Small intestine (tissue), 7 donors: ENCODE measurements at regions not wholly inside any gene's neighbourhood (a gene's known extent, or its start where the extent isn't known, plus 50 kb on each side); places are given as distances from the start of the nearest gene placed in this dataset.

Source experiments
- DNase-seq, 2 donors: peaks; one replicate each; pipeline versions ENCODE4 v3.0.0 to v3.0.0-alpha.2; 2013
- FAIRE-seq: peaks from 2 replicates; lab custom pipeline; 2012; peaks lifted over from hg19 to GRCh38; lab: Jason Lieb, UNC
- H3K27ac ChIP-seq, 3 donors: one replicate each; pipeline ENCODE4 v1.5.1; 2013; ENCODE audit warnings: low read length in 2 of 3, mild to moderate bottlenecking in 2 of 3, control low read depth in 1 of 3, inconsistent platforms in 1 of 3, low read depth in 1 of 3, moderate library complexity in 1 of 3
- H3K27me3 ChIP-seq, 3 donors: one replicate each; pipeline ENCODE4 v1.6.1; 2013; ENCODE audit warnings: low read length in 3 of 3, inconsistent platforms in 1 of 3; ENCODE audit not compliant: control insufficient read depth in 3 of 3, insufficient read depth in 3 of 3
- H3K36me3 ChIP-seq, 3 donors: one replicate each; pipeline ENCODE4 v1.6.1; 2013; ENCODE audit warnings: low read length in 3 of 3, inconsistent platforms in 1 of 3, low read depth in 1 of 3, mild to moderate bottlenecking in 1 of 3, moderate library complexity in 1 of 3; ENCODE audit not compliant: control insufficient read depth in 3 of 3, insufficient read depth in 2 of 3
- H3K4me1 ChIP-seq, 3 donors: one replicate each; pipeline ENCODE4 v1.6.1; 2013; ENCODE audit warnings: low read length in 2 of 3, inconsistent platforms in 1 of 3, low read depth in 1 of 3, mild to moderate bottlenecking in 1 of 3, moderate library complexity in 1 of 3; ENCODE audit not compliant: control insufficient read depth in 3 of 3, insufficient read depth in 2 of 3
- H3K4me3 ChIP-seq, 3 donors: one replicate each; pipeline ENCODE4 v1.5.1; 2013; ENCODE audit warnings: low read length in 3 of 3, control low read depth in 1 of 3, inconsistent platforms in 1 of 3, low read depth in 1 of 3, mild to moderate bottlenecking in 1 of 3, moderate library complexity in 1 of 3
- H3K9me3 ChIP-seq, 2 donors: one replicate each; pipeline ENCODE4 v1.6.1; 2013; ENCODE audit warnings: low read depth in 1 of 2, low read length in 1 of 2; ENCODE audit not compliant: control insufficient read depth in 2 of 2, insufficient read depth in 1 of 2
- WGBS, 3 donors: extraction: QIAGEN DNeasy Blood & Tissue Kit; methylation state at CpG; one replicate each; pipeline ENCODE4 v1.1.7; 2013; 5-methylcytosine and 5-hydroxymethylcytosine counted together
- donor health status: healthy with polysubstance abuse.
- donor health status: control.
- donor health status: control.
- donor health status: Bipolar disorder and iron deficiency.
- donor health status: healthy.

- DNase-seq = no peak
- H3K27me3 ChIP-seq = no peaks in the 10 kb centered on the region
- H3K9me3 ChIP-seq = no peaks in the 10 kb centered on the region
- peak overlapping the region in 1 of 3 donors; percentile 87 for H3K27ac ChIP-seq
- FAIRE-seq = no peak
- no peak overlapping the region for H3K4me3 ChIP-seq
- peaks cover 7 to 60% (median 37%) of the 10 kb centered on the region in 3 donors for H3K36me3 ChIP-seq
- H3K4me1 ChIP-seq = peaks cover 0 to 4% (median 0%) of the 10 kb centered on the region in 3 donors
Measured at GRCh38 chr9:739362-739761, 102.1 kb upstream of the DMRT1 start.

GRCh38 chr9:740221-740620, 101.3 kb upstream of the DMRT1 start:
- Histone ChIP-seq H3K4me3 (no peak overlapping the region), H3K27me3 (no peaks in the 10 kb centered on the region), H3K36me3 (peaks cover 7 to 65% (median 36%) of the 10 kb centered on the region in 3 donors), H3K27ac (no peak overlapping the region), H3K4me1 (peaks cover 0 to 4% (median 0%) of the 10 kb centered on the region in 3 donors), H3K9me3 (no peaks in the 10 kb centered on the region)
- DNase-seq (no peak), FAIRE-seq (no peak)
- 78 to 85% (median 82%) methylated on average over 10 of the region's 10 CpGs for WGBS, 3 donors

GRCh38 chr9:742104-742503, 99.4 kb upstream of the DMRT1 start:
- Histone ChIP-seq H3K9me3 (no peaks in the 10 kb centered on the region), H3K36me3 (peaks cover 9 to 66% (median 36%) of the 10 kb centered on the region in 3 donors), H3K4me3 (no peak overlapping the region), H3K27ac (no peak overlapping the region), H3K27me3 (no peaks in the 10 kb centered on the region), H3K4me1 (peaks cover 0 to 4% (median 0%) of the 10 kb centered on the region in 3 donors)
- 95 to 96% (median 95%) methylated on average over 16 of the region's 16 CpGs for WGBS, 3 donors
- DNase-seq (no peak), FAIRE-seq (no peak)

GRCh38 chr9:742914-743589, 98.4 kb upstream of the DMRT1 start:
- 83 to 86% (median 84%) methylated on average over 8 of the region's 8 CpGs for WGBS, 3 donors
- H3K4me1 ChIP-seq = peaks cover 0 to 4% (median 0%) of the 10 kb centered on the region in 3 donors
- FAIRE-seq (no peak), DNase-seq (no peak)
- no peaks in the 10 kb centered on the region for H3K9me3 ChIP-seq
- no peak overlapping the region for H3K4me3 ChIP-seq
- H3K27me3 ChIP-seq = no peaks in the 10 kb centered on the region
- no peak overlapping the region for H3K27ac ChIP-seq
- peaks cover 9 to 68% (median 36%) of the 10 kb centered on the region in 3 donors for H3K36me3 ChIP-seq

GRCh38 chr9:744046-744712, 97.3 kb upstream of the DMRT1 start:
- Histone ChIP-seq H3K27ac (no peak overlapping the region), H3K36me3 (peaks cover 9 to 64% (median 36%) of the 10 kb centered on the region in 3 donors), H3K4me3 (no peak overlapping the region), H3K27me3 (no peaks in the 10 kb centered on the region), H3K9me3 (no peaks in the 10 kb centered on the region), H3K4me1 (peaks cover 0 to 2% (median 0%) of the 10 kb centered on the region in 3 donors)
- no peak for DNase-seq
- FAIRE-seq = no peak
- 92 to 96% (median 94%) methylated on average over 9 of the region's 9 CpGs for WGBS, 3 donors

- no peaks in the 10 kb centered on the region for H3K9me3 ChIP-seq
- WGBS, 3 donors = 49 to 56% (median 53%) methylated on average over 7 of the region's 7 CpGs
- H3K4me1 ChIP-seq = peaks cover 0 to 2% (median 0%) of the 10 kb centered on the region in 3 donors
- no peak overlapping the region for H3K4me3 ChIP-seq
- no peak for FAIRE-seq
- peaks cover 9 to 64% (median 37%) of the 10 kb centered on the region in 3 donors for H3K36me3 ChIP-seq
- DNase-seq = peak in 1 of 2 donors; percentile 11
- H3K27me3 ChIP-seq = no peaks in the 10 kb centered on the region
- H3K27ac ChIP-seq = peak overlapping the region in 1 of 3 donors; percentile 41
Measured at GRCh38 chr9:744790-745484, 96.6 kb upstream of the DMRT1 start.

- Histone ChIP-seq H3K4me1 (peaks cover 0 to 2% (median 0%) of the 10 kb centered on the region in 3 donors), H3K36me3 (peaks cover 6 to 62% (median 29%) of the 10 kb centered on the region in 3 donors), H3K9me3 (no peaks in the 10 kb centered on the region), H3K27me3 (no peaks in the 10 kb centered on the region), H3K4me3 (no peak overlapping the region), H3K27ac (peak overlapping the region in 1 of 3 donors; percentile 59)
- 92 to 93% (median 92%) methylated on average over 16 of the region's 16 CpGs for WGBS, 3 donors
- DNase-seq (no peak), FAIRE-seq (no peak)
Measured at GRCh38 chr9:745761-746380, 95.6 kb upstream of the DMRT1 start.
